Activated naive CD8-positive, alpha-beta T cell (primary cell): ENCODE measurements at regions not wholly inside any gene's neighbourhood (a gene's known extent, or its start where the extent isn't known, plus 50 kb on each side); places are given as distances from the start of the nearest gene placed in this dataset.

ENCODE experiments used
- H3K27ac Mint-ChIP-seq: one replicate; pipeline ENCODE4 v1.8.0; 2021; ENCODE audit warnings: mixed read lengths
- H3K27me3 Mint-ChIP-seq: one replicate; pipeline ENCODE4 v1.8.0; 2021; ENCODE audit warnings: mixed read lengths
- H3K36me3 Mint-ChIP-seq: one replicate; pipeline ENCODE4 v1.8.0; 2021; ENCODE audit warnings: mixed read lengths
- H3K4me1 Mint-ChIP-seq: one replicate; pipeline ENCODE4 v1.8.0; 2021; ENCODE audit warnings: low read depth, mixed read lengths
- H3K4me3 Mint-ChIP-seq: one replicate; pipeline ENCODE4 v1.8.0; 2021; ENCODE audit warnings: mild to moderate bottlenecking, mixed read lengths
- H3K9me3 Mint-ChIP-seq: one replicate; pipeline ENCODE4 v1.8.0; 2021; ENCODE audit warnings: low read depth, mixed read lengths

DNA sequence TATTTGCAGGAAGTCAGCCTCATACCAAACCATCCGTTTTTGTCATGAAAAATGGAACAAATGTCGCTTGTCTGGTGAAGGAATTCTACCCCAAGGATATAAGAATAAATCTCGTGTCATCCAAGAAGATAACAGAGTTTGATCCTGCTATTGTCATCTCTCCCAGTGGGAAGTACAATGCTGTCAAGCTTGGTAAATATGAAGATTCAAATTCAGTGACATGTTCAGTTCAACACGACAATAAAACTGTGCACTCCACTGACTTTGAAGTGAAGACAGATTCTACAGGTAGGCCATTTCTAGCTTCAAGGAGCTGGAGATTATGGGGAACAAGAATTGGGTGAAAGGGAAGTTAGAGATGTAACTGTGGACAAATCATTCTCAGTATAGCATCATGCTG, 126.1 kb downstream of the DAD1 start:
- H3K27me3 Mint-ChIP-seq: no peaks in the 10 kb centered on the region
- no peaks in the 10 kb centered on the region for H3K4me1 Mint-ChIP-seq
- H3K4me3 Mint-ChIP-seq: no peak overlapping the region
- no peak overlapping the region for H3K27ac Mint-ChIP-seq
- no peaks in the 10 kb centered on the region for H3K36me3 Mint-ChIP-seq
- H3K9me3 Mint-ChIP-seq: no peaks in the 10 kb centered on the region

DNA sequence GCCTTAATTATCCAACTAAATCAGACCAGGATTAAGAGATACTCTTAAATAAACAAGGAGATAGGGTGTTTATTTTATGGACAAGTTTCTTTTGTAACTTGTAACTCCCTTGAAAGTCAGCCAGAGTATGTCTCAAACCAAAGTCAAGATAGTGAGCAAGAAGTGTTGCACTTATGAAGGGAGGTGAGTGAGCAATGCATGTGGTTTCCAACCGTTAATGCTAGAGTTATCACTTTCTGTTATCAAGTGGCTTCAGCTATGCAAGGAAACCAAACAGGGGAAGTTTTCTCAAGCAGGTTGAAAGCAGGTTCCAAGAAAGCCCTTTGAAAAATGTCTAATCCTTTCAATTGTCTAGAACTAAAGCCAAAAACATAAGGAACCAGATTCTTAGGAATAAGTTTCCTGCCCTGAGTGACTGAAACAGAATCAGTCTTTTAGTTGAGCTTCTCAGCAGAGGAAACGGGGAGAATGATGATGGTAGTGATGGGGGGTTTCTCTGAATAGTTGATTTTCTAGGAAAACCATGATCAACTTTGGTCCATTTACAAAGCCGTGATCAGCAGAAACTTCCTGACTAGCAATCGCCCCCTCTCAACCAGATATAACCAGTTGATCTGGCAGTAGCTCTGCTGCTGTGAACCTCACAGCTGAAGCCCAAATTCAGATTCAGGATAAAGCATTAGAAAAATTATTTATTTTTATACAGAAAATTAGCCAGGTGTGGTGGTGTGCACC, 128.4 kb downstream of the DAD1 start:
- Mint-ChIP-seq H3K4me1 (no peaks in the 10 kb centered on the region), H3K36me3 (no peaks in the 10 kb centered on the region), H3K27ac (peak overlapping the region; percentile 28), H3K9me3 (no peaks in the 10 kb centered on the region), H3K27me3 (no peaks in the 10 kb centered on the region), H3K4me3 (no peak overlapping the region)

DNA sequence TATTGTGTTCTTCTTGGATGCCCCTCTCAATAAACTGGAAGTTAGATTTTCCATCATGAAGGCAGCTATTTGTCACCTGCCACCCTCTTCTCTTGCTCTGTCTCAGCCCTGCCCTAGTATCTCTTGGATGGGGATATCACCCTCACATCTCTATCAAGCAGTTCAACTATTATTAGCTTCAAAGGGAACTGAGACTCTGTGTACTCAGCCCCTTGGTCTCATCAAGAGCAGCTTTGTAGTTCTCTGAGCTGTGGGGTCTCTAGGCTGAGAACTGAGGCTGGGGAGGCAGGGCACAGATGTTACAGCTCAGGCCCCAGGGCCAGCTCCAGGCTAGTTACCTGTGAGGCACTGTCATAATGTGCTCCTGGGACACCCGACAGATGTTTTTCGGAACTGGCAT, 130.3 kb downstream of the DAD1 start:
- H3K9me3 Mint-ChIP-seq: no peaks in the 10 kb centered on the region
- H3K27ac Mint-ChIP-seq: no peak overlapping the region
- H3K27me3 Mint-ChIP-seq: no peaks in the 10 kb centered on the region
- H3K4me3 Mint-ChIP-seq: no peak overlapping the region
- no peaks in the 10 kb centered on the region for H3K36me3 Mint-ChIP-seq
- no peaks in the 10 kb centered on the region for H3K4me1 Mint-ChIP-seq

DNA sequence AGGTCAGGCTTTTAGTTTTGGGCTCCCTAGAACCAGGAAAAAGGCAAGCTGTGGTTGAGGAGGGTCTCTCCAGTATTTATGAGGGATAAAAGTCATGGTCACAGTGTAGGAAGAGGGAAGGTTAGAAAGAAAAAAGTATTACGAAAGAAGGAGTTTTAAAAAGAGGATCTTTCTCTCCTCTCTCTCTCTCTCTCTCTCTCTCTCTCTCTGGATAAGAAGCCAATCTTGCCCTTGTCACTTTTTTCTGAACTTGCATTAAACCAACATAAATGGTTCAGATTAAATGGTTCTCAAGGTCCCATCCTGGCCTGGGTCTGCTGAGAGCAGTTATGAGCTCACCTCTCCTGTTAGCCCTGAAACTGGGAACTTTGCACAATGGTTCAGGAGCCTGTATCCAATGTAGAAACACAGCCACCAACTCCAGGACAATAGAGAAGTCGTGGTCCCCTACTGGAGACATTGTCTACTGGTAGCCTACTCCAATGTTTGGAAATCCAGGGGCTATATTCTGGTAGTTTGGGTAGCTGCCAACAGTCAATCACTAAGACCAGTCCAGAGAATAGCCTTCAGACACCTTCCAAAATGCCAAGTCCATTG, 131.9 kb downstream of the DAD1 start:
- H3K9me3 Mint-ChIP-seq: no peaks in the 10 kb centered on the region
- no peaks in the 10 kb centered on the region for H3K4me1 Mint-ChIP-seq
- H3K4me3 Mint-ChIP-seq: no peak overlapping the region
- H3K36me3 Mint-ChIP-seq: no peaks in the 10 kb centered on the region
- no peak overlapping the region for H3K27ac Mint-ChIP-seq
- H3K27me3 Mint-ChIP-seq: no peaks in the 10 kb centered on the region

DNA sequence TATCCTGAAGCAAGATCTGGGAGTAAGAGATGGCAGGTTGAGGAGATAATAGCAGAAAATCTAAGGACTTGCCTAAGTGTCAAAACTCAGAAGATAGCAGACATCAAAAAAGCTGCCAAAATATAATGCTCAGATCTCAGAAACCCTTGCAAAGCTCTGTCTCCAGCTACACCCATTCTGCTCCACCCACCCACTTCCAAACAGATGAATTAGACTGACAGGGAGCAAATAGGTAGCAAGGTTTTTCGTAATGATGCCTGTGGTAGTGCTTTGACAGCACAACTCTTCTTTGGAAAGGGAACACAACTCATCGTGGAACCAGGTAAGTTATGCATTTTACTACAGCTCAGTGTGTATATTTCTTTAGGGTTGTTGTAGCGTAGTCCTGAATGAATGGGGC, 132.6 kb downstream of the DAD1 start:
- Mint-ChIP-seq H3K36me3 (no peaks in the 10 kb centered on the region), H3K4me1 (no peaks in the 10 kb centered on the region), H3K27me3 (no peaks in the 10 kb centered on the region), H3K4me3 (peak overlapping the region; percentile 20), H3K9me3 (no peaks in the 10 kb centered on the region), H3K27ac (no peak overlapping the region)

DNA sequence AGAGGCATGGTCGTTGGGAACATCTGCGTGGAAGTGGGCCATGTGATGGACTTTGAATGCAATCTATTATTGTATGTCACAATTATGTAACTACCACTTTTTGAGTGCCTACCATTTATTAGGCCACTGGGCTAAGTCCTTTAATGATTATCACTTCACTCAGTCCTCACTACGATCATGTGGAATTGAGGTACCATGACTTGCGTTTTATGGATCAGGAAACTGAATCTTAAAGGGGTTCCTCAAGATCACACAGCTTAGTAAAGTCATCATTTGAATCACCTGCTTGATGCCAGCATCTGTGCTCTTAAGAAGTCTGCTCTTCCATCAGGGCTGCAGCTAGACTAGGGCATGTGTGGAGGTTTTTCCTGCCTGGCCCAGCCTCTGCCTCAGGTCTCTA, 136.7 kb downstream of the DAD1 start:
- no peaks in the 10 kb centered on the region for H3K27me3 Mint-ChIP-seq

DNA sequence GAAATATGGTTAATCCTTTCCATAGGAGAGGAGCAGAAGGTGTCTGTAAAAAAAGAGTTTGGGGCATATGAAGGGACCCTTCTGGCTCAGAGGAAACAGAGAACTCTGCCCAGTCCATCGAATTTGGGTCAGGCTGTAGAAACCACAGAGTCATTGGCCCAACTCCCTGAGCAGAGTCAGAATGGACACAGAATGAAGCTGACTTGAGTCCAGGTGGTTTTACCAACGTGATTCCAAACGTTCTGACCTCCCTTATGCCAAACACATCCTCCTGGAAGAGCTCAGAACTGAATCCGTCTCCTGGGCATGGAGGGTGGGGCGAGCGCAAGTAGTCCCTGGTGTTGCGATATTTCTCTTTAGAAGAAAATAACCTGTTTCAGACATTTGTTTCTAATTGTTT, 138.8 kb downstream of the DAD1 start:
- Mint-ChIP-seq H3K4me1 (no peaks in the 10 kb centered on the region), H3K4me3 (no peak overlapping the region), H3K36me3 (no peaks in the 10 kb centered on the region), H3K9me3 (no peaks in the 10 kb centered on the region), H3K27me3 (no peaks in the 10 kb centered on the region), H3K27ac (no peak overlapping the region)

More for the DNA sequence above, 136.7 kb downstream of the DAD1 start:
- H3K9me3 Mint-ChIP-seq: no peaks in the 10 kb centered on the region
- H3K4me3 Mint-ChIP-seq: peak overlapping the region; percentile 27
- no peaks in the 10 kb centered on the region for H3K36me3 Mint-ChIP-seq
- H3K27ac Mint-ChIP-seq: no peak overlapping the region
- H3K4me1 Mint-ChIP-seq: no peaks in the 10 kb centered on the region

DNA sequence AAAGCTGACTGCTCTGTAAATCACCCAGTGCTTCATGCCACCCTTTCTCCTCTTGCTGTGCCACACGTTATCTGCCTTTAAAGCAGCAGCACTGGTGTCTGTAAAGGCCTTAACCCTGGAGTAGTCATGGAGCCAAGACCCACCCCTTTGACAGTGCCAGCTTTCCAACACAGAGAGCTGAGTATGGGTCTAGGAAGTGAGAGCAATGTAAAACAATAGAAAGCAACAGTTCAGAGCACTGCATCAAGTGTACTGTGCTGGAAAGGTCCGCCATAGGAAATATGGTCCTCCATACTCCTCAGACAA, 139.5 kb downstream of the DAD1 start:
- no peaks in the 10 kb centered on the region for H3K36me3 Mint-ChIP-seq
- H3K4me3 Mint-ChIP-seq: no peak overlapping the region
- H3K9me3 Mint-ChIP-seq: no peaks in the 10 kb centered on the region
- no peaks in the 10 kb centered on the region for H3K4me1 Mint-ChIP-seq
- H3K27me3 Mint-ChIP-seq: no peaks in the 10 kb centered on the region
- H3K27ac Mint-ChIP-seq: no peak overlapping the region

DNA sequence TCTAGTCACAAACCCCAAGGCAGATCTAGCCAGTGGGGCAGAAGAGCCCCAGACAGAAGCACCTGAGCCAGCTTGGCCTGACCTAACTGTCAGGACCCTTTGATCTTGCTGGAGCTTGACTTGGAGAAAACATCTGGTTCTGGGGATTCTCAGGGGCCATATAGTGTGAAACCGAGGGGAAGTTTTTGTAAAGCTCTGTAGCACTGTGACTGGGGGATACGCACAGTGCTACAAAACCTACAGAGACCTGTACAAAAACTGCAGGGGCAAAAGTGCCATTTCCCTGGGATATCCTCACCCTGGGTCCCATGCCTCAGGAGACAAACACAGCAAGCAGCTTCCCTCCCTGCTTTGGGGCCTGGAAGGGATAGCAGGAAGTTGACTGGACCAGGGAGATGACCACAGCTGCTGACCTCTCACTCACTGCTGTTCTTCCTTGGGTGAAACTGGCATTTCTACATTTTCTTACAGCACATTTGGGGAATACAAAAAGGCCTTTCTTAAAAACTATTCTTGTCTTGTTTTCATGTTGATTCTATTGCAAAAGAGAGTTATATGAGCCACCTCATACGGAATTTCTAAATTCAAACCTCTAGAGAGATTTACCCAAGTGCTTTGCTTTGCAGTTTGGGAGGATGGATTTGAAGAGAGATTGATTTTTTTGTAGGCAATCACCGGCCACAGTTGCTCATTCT, 140.0 kb downstream of the DAD1 start:
- H3K27ac Mint-ChIP-seq: no peak overlapping the region
- H3K36me3 Mint-ChIP-seq: no peaks in the 10 kb centered on the region
- no peaks in the 10 kb centered on the region for H3K27me3 Mint-ChIP-seq
- H3K4me1 Mint-ChIP-seq: no peaks in the 10 kb centered on the region
- H3K4me3 Mint-ChIP-seq: no peak overlapping the region
- no peaks in the 10 kb centered on the region for H3K9me3 Mint-ChIP-seq

DNA sequence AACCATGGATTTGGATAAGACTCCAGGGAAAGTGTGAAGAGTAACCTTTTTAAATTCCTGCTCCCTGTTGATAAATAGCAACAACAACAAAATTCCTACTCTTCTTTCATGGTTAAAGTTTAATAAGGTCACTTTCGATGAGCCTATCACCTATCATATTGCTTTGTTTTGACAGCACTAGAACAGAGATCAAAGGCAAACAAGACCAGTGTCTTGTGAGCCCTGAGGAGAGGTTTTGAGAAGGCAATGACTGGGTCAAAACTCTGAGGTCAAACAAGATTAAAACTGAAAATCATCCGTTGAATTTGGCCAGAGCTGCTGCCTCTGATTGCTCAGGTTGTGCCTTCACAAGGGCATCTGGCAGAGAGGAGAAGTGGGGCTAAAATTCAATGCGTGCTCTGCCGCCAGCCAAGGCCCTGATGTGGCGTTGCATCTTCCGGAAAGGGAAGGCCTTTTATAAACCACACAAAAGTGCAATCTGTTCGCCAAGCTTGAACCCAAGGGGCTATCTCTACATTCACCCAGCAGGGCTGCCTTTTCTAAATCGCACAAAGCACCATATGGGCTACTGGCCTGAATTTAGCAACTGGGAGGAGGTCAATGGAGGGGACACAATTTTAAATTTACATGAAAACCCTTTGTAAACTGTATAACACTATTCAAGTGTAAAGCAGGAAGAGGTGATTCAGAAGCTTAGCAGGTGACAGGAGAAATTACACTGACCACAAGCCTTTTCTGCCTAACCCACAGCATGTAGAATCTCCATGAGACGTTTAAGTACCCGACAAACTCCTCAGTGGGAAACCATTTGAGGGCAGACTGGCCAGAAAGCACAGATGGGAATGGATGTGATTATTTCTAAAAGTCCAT, 140.8 kb downstream of the DAD1 start:
- Mint-ChIP-seq H3K4me3 (no peak overlapping the region), H3K36me3 (no peaks in the 10 kb centered on the region), H3K4me1 (no peaks in the 10 kb centered on the region), H3K27ac (no peak overlapping the region), H3K9me3 (no peaks in the 10 kb centered on the region), H3K27me3 (no peaks in the 10 kb centered on the region)

DNA sequence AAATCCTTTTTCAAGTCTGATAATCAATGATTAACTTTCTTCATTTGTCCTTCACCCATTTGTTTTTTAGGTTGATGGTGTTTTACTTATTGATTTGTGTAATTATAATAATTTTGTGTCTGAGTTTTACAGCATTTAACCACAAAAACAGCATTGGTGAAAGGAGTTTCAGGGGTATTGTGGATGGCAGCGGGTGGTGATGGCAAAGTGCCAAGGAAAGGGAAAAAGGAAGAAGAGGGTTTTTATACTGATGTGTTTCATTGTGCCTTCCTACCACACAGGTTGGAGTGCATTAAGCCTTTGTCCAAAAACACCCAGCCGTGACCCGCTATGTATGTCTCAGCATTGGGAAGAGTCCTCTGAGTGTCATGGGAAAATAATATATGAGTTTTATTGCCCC, 150.3 kb downstream of the DAD1 start:
- no peak overlapping the region for H3K4me3 Mint-ChIP-seq
- no peaks in the 10 kb centered on the region for H3K4me1 Mint-ChIP-seq
- H3K27me3 Mint-ChIP-seq: no peaks in the 10 kb centered on the region
- H3K27ac Mint-ChIP-seq: no peak overlapping the region
- no peaks in the 10 kb centered on the region for H3K36me3 Mint-ChIP-seq
- H3K9me3 Mint-ChIP-seq: no peaks in the 10 kb centered on the region

DNA sequence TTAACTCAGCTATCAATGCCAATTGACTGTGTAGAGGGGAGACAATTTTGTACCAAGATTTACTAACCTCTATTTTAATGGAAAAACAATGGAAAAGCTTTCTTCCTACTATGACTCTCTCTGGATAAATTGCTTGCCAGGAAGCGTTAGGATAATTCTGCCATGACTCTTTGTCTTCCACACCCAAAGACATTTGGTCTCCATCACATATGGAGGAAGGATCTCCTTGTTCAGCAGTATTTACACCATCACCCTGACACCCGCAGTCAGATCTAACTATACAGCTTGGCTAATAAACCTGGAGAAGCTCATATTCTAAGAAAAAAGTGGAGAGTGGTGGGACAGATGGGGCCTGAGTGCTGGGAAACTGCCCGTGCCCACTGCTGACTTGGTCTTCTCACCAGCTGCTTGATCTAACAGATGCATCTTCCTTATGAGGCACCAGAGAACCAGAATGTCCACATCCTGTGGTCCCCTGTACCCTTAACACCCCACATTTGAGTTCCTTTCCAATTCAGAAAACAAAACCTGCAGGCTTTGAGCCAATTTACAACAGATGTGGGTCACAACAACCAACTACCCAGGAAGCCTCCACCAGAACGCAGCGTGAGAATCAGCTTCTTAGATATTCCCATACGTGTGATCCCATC, 154.0 kb downstream of the DAD1 start:
- Mint-ChIP-seq H3K27me3 (no peaks in the 10 kb centered on the region), H3K4me3 (no peak overlapping the region), H3K27ac (no peak overlapping the region), H3K9me3 (no peaks in the 10 kb centered on the region), H3K36me3 (no peaks in the 10 kb centered on the region), H3K4me1 (no peaks in the 10 kb centered on the region)

DNA sequence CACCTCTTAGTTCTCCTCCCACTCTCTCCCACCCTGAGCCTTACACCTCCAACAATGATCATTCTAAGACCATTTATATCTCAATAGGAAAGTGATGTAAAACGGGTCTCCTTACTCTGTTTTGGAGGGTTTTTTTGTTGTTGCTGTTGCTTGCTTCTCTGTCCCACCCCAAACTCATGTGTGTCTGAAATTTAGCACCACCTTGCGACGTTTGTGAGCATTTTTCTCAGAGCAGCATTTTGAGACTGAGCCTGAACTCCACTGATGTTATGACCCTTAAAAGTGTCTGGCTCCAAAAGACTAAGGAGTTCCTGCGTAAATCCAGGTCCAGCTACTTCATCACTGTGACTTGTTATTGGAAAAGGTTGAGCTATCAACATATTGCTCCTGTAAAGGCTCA, 155.0 kb downstream of the DAD1 start:
- no peak overlapping the region for H3K27ac Mint-ChIP-seq
- H3K4me3 Mint-ChIP-seq: no peak overlapping the region
- no peaks in the 10 kb centered on the region for H3K27me3 Mint-ChIP-seq
- no peaks in the 10 kb centered on the region for H3K9me3 Mint-ChIP-seq
- H3K4me1 Mint-ChIP-seq: no peaks in the 10 kb centered on the region
- H3K36me3 Mint-ChIP-seq: no peaks in the 10 kb centered on the region

DNA sequence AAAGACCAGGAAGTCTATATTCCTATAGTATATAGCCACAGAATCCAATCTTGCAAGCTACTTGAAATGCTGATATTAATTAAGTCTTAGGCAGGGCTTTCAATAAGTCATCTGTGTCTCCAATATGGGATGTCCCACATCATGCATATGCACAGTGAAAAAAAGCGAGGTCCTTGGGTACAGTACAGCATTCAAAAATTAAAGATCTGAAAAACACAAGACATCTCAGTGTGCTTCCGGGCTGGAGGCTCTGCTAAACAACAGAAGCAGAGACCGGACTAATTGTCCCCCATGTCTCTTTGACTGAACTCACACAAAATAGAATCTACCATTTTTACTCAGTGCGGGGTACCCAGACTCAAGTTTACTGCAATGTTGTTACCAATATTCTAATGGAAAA, 156.0 kb downstream of the DAD1 start:
- no peak overlapping the region for H3K27ac Mint-ChIP-seq
- no peaks in the 10 kb centered on the region for H3K36me3 Mint-ChIP-seq
- no peaks in the 10 kb centered on the region for H3K9me3 Mint-ChIP-seq
- no peaks in the 10 kb centered on the region for H3K27me3 Mint-ChIP-seq
- H3K4me1 Mint-ChIP-seq: no peaks in the 10 kb centered on the region
- H3K4me3 Mint-ChIP-seq: no peak overlapping the region
